ENCODE measurements at regions not wholly inside any gene's neighbourhood (a gene's known extent, or its start where the extent isn't known, plus 50 kb on each side); places are given as distances from the start of the nearest gene placed in this dataset.

DNA sequence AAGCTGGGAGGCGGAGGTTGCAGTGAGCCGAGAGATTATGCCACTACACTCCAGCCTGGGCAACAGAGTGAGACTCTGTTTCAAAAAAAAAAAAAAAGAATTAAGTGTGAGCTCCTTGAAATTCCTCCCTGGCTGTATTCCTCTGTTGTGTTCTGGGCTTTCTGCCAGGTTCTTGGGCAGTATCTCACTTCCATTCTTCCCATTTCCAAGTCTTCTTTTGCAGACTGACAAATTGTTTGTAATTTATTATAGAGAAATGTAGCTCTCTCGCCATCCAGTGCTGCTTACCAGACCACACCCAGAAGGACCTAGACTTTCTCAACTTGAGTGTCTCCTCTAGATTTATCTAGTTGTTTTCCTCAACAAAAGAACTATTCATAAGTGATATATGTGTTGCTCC lies 105.0 kb upstream of the ADGRL2 start:
- TF ChIP-seq, protein P1, sequence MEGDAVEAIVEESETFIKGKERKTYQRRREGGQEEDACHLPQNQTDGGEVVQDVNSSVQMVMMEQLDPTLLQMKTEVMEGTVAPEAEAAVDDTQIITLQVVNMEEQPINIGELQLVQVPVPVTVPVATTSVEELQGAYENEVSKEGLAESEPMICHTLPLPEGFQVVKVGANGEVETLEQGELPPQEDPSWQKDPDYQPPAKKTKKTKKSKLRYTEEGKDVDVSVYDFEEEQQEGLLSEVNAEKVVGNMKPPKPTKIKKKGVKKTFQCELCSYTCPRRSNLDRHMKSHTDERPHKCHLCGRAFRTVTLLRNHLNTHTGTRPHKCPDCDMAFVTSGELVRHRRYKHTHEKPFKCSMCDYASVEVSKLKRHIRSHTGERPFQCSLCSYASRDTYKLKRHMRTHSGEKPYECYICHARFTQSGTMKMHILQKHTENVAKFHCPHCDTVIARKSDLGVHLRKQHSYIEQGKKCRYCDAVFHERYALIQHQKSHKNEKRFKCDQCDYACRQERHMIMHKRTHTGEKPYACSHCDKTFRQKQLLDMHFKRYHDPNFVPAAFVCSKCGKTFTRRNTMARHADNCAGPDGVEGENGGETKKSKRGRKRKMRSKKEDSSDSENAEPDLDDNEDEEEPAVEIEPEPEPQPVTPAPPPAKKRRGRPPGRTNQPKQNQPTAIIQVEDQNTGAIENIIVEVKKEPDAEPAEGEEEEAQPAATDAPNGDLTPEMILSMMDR (IDR thresholded peaks at IDR 0.05): no peak
- no peak for TF ChIP-seq POLR2A (IDR thresholded peaks at IDR 0.05)

All from prostate gland (tissue), 2 donors.